Suprapubic skin (tissue), 4 donors: ENCODE measurements at regions not wholly inside any gene's neighbourhood (a gene's known extent, or its start where the extent isn't known, plus 50 kb on each side); places are given as distances from the start of the nearest gene placed in this dataset.

Experiments used
- CTCF ChIP-seq, 2 donors: fragments of 200-600 bp in 1 of 2; fragments of 450-650 bp in 1 of 2; sonication (generic) in 1 of 2; IDR thresholded peaks; one replicate each; pipeline ENCODE4 v1.5.1; 2016 to 2019; ENCODE audit warnings: antibody characterized with exemption in 2 of 2, mild to moderate bottlenecking in 1 of 2, moderate library complexity in 1 of 2
- EP300 ChIP-seq: sonication (generic); formaldehyde crosslinking; IDR thresholded peaks from one replicate; pipeline ENCODE4 v1.6.1; 2017; ENCODE audit warnings: antibody characterized with exemption
- POLR2A ChIP-seq, 2 donors: fragments of 450-650 bp; IDR thresholded peaks; one replicate each; pipeline ENCODE4 v1.6.1; 2017; ENCODE audit warnings: antibody characterized with exemption in 2 of 2, mild to moderate bottlenecking in 2 of 2, moderate library complexity in 2 of 2
- POLR2AphosphoS5 ChIP-seq, 3 donors: sonication (generic); formaldehyde crosslinking; IDR thresholded peaks; one replicate each; pipeline ENCODE4 v1.6.1; 2017; ENCODE audit warnings: antibody characterized with exemption in 3 of 3

GRCh38 chr18:1710114-1710513 lies 805.4 kb downstream of the ADCYAP1 start:
- no peak for TF ChIP-seq CTCF (IDR thresholded peaks at IDR 0.05)
- no peak for TF ChIP-seq POLR2A (IDR thresholded peaks at IDR 0.05)
- no peak for TF ChIP-seq POLR2AphosphoS5 (IDR thresholded peaks at IDR 0.05)
- TF ChIP-seq EP300, result no peak
